ENCODE measurements at regions not wholly inside any gene's neighbourhood (a gene's known extent, or its start where the extent isn't known, plus 50 kb on each side); places are given as distances from the start of the nearest gene placed in this dataset.
A peak's percentile ranks its signal among the peaks of the same experiment; 100 is the strongest.

- Histone ChIP-seq H3K4me1 (ENCODE audit: insufficient read depth, low read length) (peaks cover 51% of the 10 kb centered on the region), H3K36me3 (replicated peaks in 1 of 2; ENCODE audit: control insufficient read depth in 1 of 2, insufficient read depth in 2 of 2, low read length in 2 of 2) (no peaks in the 10 kb centered on the region), H2AFZ (ENCODE audit: low read length) (no peak overlapping the region), H3K27ac (ENCODE audit: extremely low read length, insufficient read depth, low read length) (no peak overlapping the region), H3K9ac (ENCODE audit: insufficient read depth, low read depth, low read length) (no peak overlapping the region), H4K20me1 (ENCODE audit: insufficient read depth, low read length) (no peaks in the 10 kb centered on the region), H3K4me3 (replicated peaks in 1 of 3; ENCODE audit: insufficient read depth in 1 of 3, low read depth in 2 of 3, low read length in 3 of 3) (no peak overlapping the region), H3K9me3 (ENCODE audit: low read length) (0 out of 2 replicates have a peak, but pooled peaks cover 3% of the 10 kb centered on the region), H3K4me2 (ENCODE audit: low read depth, low read length) (no peak overlapping the region), H3K79me2 (ENCODE audit: insufficient read depth, low read length) (no peaks in the 10 kb centered on the region), H3K27me3 (ENCODE audit: control insufficient read depth in 1 of 2, insufficient read depth in 2 of 2, low read length in 2 of 2) (no peaks in the 10 kb centered on the region)
- intact Hi-C loops (cut with micrococcal nuclease; ENCODE audit: unreplicated experiment), result no loop called here
- ATAC-seq (no peak), DNase-seq (ENCODE audit: low spot score) (no peak), FAIRE-seq (no peak)
- in situ Hi-C loops (cut with HindIII; ENCODE audit: extremely low pct_ligation_motif_present, low pct_unique_long_range_greater_than_20kb), result loop anchor here (10.0 kb wide), 1 partner anchor 118 kb away; no protein-coding TSS in a partner anchor
- no peak for TF ChIP-seq ZFP90 (CRISPR knock-in tag; IDR thresholded peaks at IDR 0.05; ENCODE audit: borderline replicate concordance)
- WGBS (ENCODE audit: low lambda C conversion rate), result 38% methylated on average over 3 of the region's 3 CpGs
- ChIA-PET POLR2A (no interaction called here), CTCF (ENCODE audit: low intra/inter-chr PET ratio, low total read pairs) (no interaction called here)
- BruUV-seq (replicated peaks), result no TSS peak
Measured at GRCh38 chr6:43957273-43957672, 170.0 kb downstream of the MRPL14 start.

DNA sequence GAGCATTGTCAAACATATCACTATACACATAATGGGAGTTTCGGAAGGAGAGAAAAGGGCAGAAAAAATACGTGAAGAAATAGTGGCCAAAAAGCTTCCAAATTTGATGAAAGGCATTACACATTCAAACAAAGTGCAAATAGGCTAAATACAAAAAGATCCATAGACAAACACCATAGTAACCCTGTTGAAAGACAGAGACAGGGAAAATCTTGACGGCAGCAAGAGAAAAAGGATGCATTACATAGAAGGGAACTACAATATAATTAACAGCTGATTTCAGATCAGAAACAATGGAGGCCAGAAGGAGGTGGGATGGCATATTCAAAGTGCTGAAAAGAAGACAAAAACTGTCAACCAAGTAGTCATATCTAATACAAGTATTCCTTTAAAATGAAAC is 170.8 kb downstream of the MRPL14 start:
- Histone ChIP-seq H3K36me3 (replicated peaks in 1 of 2; ENCODE audit: control insufficient read depth in 1 of 2, insufficient read depth in 2 of 2, low read length in 2 of 2) (no peaks in the 10 kb centered on the region), H3K79me2 (ENCODE audit: insufficient read depth, low read length) (no peaks in the 10 kb centered on the region), H3K27ac (ENCODE audit: extremely low read length, insufficient read depth, low read length) (no peak overlapping the region), H2AFZ (ENCODE audit: low read length) (no peak overlapping the region), H3K9me3 (ENCODE audit: low read length) (0 out of 2 replicates have a peak, but pooled peaks cover 3% of the 10 kb centered on the region), H3K9ac (ENCODE audit: insufficient read depth, low read depth, low read length) (no peak overlapping the region), H3K4me1 (ENCODE audit: insufficient read depth, low read length) (peaks cover 58% of the 10 kb centered on the region), H3K4me2 (ENCODE audit: low read depth, low read length) (no peak overlapping the region), H3K4me3 (replicated peaks in 1 of 3; ENCODE audit: insufficient read depth in 1 of 3, low read depth in 2 of 3, low read length in 3 of 3) (no peak overlapping the region), H3K27me3 (ENCODE audit: control insufficient read depth in 1 of 2, insufficient read depth in 2 of 2, low read length in 2 of 2) (no peaks in the 10 kb centered on the region), H4K20me1 (ENCODE audit: insufficient read depth, low read length) (no peaks in the 10 kb centered on the region)
- 63% methylated on average over 3 of the region's 3 CpGs for WGBS (ENCODE audit: low lambda C conversion rate)
- ATAC-seq (no peak), FAIRE-seq (no peak), DNase-seq (ENCODE audit: low spot score) (no peak)
- intact Hi-C loops (cut with micrococcal nuclease; ENCODE audit: unreplicated experiment), result no loop called here
- in situ Hi-C loops (cut with HindIII; ENCODE audit: extremely low pct_ligation_motif_present, low pct_unique_long_range_greater_than_20kb), result loop anchor here (10.0 kb wide), 1 partner anchor 118 kb away; no protein-coding TSS in a partner anchor
- CTCF ChIA-PET (ENCODE audit: low intra/inter-chr PET ratio, low total read pairs), result no interaction called here
- TF ChIP-seq ZKSCAN1 (IDR thresholded peaks at IDR 0.05; ENCODE audit: low read length) (no peak), ZNF317 (CRISPR knock-in tag; IDR thresholded peaks at IDR 0.05) (peak; percentile 99), ZSCAN22 (CRISPR knock-in tag; IDR thresholded peaks at IDR 0.05) (no peak)
- POLR2A ChIA-PET, result no interaction called here
- no TSS peak for BruUV-seq (replicated peaks)
